Heart left ventricle (tissue), 13 donors: ENCODE measurements at regions not wholly inside any gene's neighbourhood (a gene's known extent, or its start where the extent isn't known, plus 50 kb on each side); places are given as distances from the start of the nearest gene placed in this dataset.

Experiments used
- CTCF ChIP-seq, 12 donors: fragments of 200-600 bp; sonication (generic) in 4 of 12; IDR thresholded peaks; one replicate each; pipeline versions ENCODE4 v1.5.0 to v1.8.0; 2018 to 2022; ENCODE audit warnings: antibody characterized with exemption in 12 of 12, mild to moderate bottlenecking in 5 of 12
- POLR2A ChIP-seq, 2 donors: fragments of 450-650 bp; IDR thresholded peaks; one replicate each; pipeline ENCODE4 v1.6.1; 2017; ENCODE audit warnings: antibody characterized with exemption in 2 of 2, mild to moderate bottlenecking in 2 of 2, moderate library complexity in 2 of 2
- donor health status: ischemic (EF 13 %, LVEDD 7.1; RV severe dilation, severe dysfunction).
- donor health status: DM: no; HTN: yes; CAD: no.
- donor health status: DM: no; HTN: no; CAD: no.
- donor health status: ischemic (EF 25% LVEDD 6.9; RV normal size, moderate dysfunction).
- donor health status: ischemic (EF 25% LVEDD 5.7; RV mildly dilated, moderate dysfunction).
- donor health status: ischemic (EF 35%, LVEDD 5.7; RV mildly dilated, moderate dysfunction).
- donor health status: nonischemic (EF 11% LVEDD 7.7; RV severe dilation, severe dysfunction).
- donor health status: DM: yes; HTN: yes; CAD: no.
- donor health status: PGD.
- donor health status: ischemic (EF 29% LVEDD 5.4; RV normal size, mild dysfunction).
- donor health status: nonischemic (EF 23%, LVEDD 6.1; RV moderate dilation, normal function).

GRCh38 chr5:110045158-110045557 lies 355.4 kb downstream of the MAN2A1 start:
- TF ChIP-seq CTCF (IDR thresholded peaks at IDR 0.05), result peak in 1 of 12 donors; percentile 9
- no peak for TF ChIP-seq POLR2A (IDR thresholded peaks at IDR 0.05)
